ENCODE measurements at regions not wholly inside any gene's neighbourhood (a gene's known extent, or its start where the extent isn't known, plus 50 kb on each side); places are given as distances from the start of the nearest gene placed in this dataset.

DNA sequence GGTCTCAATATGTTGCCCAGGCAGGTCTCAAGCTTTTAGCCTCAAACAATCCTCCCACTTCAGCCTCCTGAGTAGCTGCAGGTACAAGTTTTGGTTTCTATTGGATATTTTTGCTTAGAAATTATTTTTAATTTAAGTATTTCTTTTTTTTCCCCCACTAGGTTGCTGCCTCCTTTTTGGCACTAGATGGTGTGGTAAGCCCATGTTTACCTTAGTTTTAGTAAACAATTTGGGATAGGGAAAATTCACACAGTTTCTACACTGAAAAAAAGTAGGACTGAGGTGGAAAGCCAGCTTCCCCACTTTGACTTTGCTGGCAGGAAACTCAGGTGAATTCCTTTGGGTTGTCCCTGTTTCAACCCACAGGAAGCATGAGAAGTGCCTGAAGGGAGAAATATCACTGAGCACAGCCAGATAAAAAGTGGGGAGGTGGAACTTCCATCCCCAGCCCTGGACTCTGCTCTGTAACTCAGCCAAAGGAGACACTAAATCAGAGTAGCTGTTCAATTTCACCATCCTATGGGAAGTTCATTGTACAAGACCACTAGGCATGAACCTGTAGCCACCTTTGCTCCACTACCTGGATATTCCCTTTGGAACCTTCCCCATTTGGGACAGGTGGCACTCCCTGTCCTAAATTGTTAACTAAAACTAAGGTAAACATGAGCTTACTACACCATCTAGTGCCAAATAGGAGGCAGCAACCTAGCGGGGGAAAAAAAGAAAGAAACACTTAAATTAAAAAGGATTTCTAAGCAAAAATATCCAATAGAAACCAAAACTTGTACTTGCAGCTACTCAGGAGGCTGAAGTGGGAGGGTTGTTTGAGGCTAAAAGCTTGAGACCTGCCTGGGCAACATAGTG is 154.4 kb upstream of the FAT3 start:
- no peak for TF ChIP-seq CTCF (IDR thresholded peaks at IDR 0.05; ENCODE audit: low read depth, low read length, poor library complexity, severe bottlenecking)
- no peak for TF ChIP-seq EZH2phosphoT487 (IDR thresholded peaks at IDR 0.05; ENCODE audit: borderline replicate concordance, low read length)

Data from DOHH2 (cell line).